ENCODE measurements at regions not wholly inside any gene's neighbourhood (a gene's known extent, or its start where the extent isn't known, plus 50 kb on each side); places are given as distances from the start of the nearest gene placed in this dataset.

DNA sequence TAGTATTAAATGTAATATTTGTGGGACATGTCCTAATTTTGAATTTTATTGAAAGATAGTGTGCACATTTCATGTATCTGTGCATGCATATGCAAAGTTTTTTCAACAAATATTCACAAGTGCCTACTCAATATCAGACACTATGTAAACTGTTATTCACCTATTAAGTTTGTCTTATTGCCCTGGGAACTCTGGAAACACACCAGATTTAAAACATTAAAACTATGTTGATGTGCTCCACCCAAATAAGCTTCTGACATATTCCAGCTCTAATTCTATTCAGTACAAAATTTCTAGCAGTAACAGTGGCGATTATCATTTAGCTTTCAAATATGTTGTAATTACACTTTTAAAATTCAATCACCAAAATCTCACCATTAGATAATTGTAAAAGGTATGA lies 183.1 kb upstream of the TTC29 start:
- Histone ChIP-seq H3K4me3 (no peak overlapping the region), H3K36me3 (no peaks in the 10 kb centered on the region), H3K9me3 (no peaks in the 10 kb centered on the region), H3K27me3 (no peaks in the 10 kb centered on the region), H3K4me1 (peaks cover 0 to 16% (median 2%) of the 10 kb centered on the region in 4 donors), H3K27ac (peak overlapping the region; percentile 37 to 39)
- TF ChIP-seq, protein P1, sequence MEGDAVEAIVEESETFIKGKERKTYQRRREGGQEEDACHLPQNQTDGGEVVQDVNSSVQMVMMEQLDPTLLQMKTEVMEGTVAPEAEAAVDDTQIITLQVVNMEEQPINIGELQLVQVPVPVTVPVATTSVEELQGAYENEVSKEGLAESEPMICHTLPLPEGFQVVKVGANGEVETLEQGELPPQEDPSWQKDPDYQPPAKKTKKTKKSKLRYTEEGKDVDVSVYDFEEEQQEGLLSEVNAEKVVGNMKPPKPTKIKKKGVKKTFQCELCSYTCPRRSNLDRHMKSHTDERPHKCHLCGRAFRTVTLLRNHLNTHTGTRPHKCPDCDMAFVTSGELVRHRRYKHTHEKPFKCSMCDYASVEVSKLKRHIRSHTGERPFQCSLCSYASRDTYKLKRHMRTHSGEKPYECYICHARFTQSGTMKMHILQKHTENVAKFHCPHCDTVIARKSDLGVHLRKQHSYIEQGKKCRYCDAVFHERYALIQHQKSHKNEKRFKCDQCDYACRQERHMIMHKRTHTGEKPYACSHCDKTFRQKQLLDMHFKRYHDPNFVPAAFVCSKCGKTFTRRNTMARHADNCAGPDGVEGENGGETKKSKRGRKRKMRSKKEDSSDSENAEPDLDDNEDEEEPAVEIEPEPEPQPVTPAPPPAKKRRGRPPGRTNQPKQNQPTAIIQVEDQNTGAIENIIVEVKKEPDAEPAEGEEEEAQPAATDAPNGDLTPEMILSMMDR (IDR thresholded peaks at IDR 0.05), result no peak
- no peak for DNase-seq
- intact Hi-C loops (cut with DNase I; ENCODE audit: low total_unique reads), result no loop called here

DNA sequence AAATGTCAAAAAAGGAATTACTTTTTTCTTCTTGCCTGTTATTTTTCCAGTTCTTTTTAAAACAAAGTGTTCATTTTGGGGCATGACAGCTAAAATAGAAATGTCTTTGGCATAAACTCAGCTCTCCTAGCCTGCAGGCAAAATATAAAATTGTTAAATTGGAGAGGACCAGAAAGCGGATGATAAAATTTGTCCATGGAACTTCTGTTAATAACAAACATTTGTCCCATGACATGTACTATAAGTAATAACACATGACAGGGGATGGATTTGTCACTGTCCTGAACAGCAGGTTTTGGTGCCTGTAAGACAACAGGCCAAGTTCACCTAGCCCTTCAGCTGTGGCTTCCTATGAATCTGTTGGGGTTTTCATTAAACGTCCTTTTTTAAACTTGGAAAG lies 184.0 kb upstream of the TTC29 start:
- H3K9me3 ChIP-seq, result no peaks in the 10 kb centered on the region
- no peaks in the 10 kb centered on the region for H3K36me3 ChIP-seq
- peak overlapping the region; percentile 37 to 39 for H3K27ac ChIP-seq
- no peak for DNase-seq
- no peak overlapping the region for H3K4me3 ChIP-seq
- TF ChIP-seq, protein P1 (IDR thresholded peaks at IDR 0.05), result no peak
- peaks cover 0 to 16% (median 2%) of the 10 kb centered on the region in 4 donors for H3K4me1 ChIP-seq
- H3K27me3 ChIP-seq, result no peaks in the 10 kb centered on the region
- intact Hi-C loops (cut with DNase I; ENCODE audit: low total_unique reads), result no loop called here

DNA sequence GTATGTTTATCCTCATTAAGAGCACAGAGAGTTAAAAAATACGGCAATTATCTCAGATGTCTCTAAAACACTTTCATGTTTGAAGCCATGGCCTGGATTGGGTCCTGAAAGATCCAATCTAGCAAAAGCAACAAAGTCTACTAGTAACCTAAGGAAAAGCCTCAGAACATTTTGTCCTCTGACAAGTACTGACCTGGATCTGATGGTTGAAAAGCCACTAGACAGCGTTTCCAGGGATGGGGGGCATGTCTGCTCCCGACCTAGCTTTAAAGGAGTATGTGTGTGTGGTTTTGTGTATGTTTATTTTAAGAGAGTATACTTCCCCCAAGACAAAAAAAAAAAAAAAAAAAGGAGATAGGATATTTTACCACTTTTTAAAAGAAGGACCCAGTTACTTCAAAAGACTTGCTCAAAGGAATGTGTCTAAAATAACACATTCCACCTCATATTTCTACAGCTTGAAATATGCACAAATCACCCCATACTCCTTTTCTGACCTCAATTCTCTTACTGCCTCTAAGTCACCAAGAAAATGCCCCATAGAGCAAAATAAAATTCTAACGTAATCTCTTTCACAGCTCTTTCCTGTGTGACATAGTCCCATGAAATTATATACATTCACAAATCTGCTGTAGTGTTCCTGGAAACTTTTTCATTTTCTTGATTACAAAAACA lies 189.0 kb upstream of the TTC29 start:
- no peaks in the 10 kb centered on the region for H3K36me3 ChIP-seq
- DNase-seq, result no peak
- H3K27me3 ChIP-seq, result no peaks in the 10 kb centered on the region
- H3K4me1 ChIP-seq, result peaks cover 0 to 20% (median 4%) of the 10 kb centered on the region in 4 donors
- intact Hi-C loops (cut with DNase I; ENCODE audit: low total_unique reads), result no loop called here
- H3K27ac ChIP-seq, result no peak overlapping the region
- no peaks in the 10 kb centered on the region for H3K9me3 ChIP-seq
- TF ChIP-seq, protein P1 (IDR thresholded peaks at IDR 0.05), result no peak
- no peak overlapping the region for H3K4me3 ChIP-seq

DNA sequence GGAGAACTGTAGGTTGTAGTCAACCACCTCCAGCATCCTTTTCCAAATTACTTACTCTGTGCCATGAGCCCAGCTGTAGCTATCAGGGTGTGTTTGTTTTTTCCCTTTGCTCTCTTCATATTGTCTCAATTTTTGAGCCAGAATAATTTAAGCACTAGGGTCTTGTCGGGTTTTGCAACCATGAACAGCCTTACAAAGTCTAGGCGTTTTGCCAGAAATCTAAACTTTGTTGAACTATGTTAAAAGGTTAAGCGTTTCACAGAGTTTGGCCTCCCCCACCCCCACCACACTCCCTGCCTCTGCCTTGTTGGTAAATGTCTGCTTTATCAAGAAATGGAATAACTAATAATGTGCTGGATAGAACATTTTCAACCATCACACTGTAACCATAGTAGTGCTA lies 190.6 kb upstream of the TTC29 start:
- TF ChIP-seq, protein P1 (IDR thresholded peaks at IDR 0.05), result no peak
- H3K27me3 ChIP-seq, result no peaks in the 10 kb centered on the region
- H3K4me1 ChIP-seq, result peaks cover 0 to 15% (median 4%) of the 10 kb centered on the region in 4 donors
- no peak for DNase-seq
- H3K27ac ChIP-seq, result peak overlapping the region in 1 of 2 donors; percentile 32
- no peak overlapping the region for H3K4me3 ChIP-seq
- H3K36me3 ChIP-seq, result no peaks in the 10 kb centered on the region
- no peaks in the 10 kb centered on the region for H3K9me3 ChIP-seq
- intact Hi-C loops (cut with DNase I; ENCODE audit: low total_unique reads), result no loop called here

DNA sequence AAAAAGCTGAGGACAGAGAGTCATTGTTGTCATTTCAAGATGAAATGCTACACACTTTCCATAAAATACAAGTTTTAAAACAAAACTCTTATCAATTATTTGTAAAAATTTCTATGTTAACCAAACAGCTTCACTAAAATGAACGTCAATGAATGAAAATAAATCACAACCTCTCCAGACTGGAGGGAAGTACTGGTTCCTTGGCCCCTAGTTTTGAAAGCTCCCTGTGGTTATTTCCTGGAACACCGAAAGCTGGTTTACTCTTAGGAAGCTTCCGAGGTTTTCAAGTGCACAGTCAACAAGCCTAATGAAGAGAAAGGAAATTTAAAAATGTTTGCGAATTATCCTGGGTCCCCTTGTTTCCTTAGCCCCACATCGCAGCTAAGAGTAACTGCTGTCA lies 191.1 kb upstream of the TTC29 start:
- TF ChIP-seq, protein P1 (IDR thresholded peaks at IDR 0.05), result no peak
- Histone ChIP-seq H3K36me3 (no peaks in the 10 kb centered on the region), H3K27ac (peak overlapping the region in 1 of 2 donors; percentile 32), H3K4me3 (no peak overlapping the region), H3K9me3 (no peaks in the 10 kb centered on the region), H3K27me3 (no peaks in the 10 kb centered on the region), H3K4me1 (peaks cover 0 to 15% (median 4%) of the 10 kb centered on the region in 4 donors)
- intact Hi-C loops (cut with DNase I; ENCODE audit: low total_unique reads), result no loop called here
- no peak for DNase-seq

All from tibial artery (tissue), 4 donors.